GM10248 (cell line): ENCODE measurements at regions not wholly inside any gene's neighbourhood (a gene's known extent, or its start where the extent isn't known, plus 50 kb on each side); places are given as distances from the start of the nearest gene placed in this dataset.

Source experiments
- CTCF ChIA-PET: fragments of 300-600 bp; sonication (Branson Sonifier 250); formaldehyde crosslinking; extraction: SDS; loops from one replicate; lab custom pipeline; 2021; ENCODE audit warnings: antibody characterized with exemption; lab: Yijun Ruan, JAX
- POLR2A ChIA-PET: fragments of 350-650 bp; sonication (Branson Sonifier 250); formaldehyde crosslinking; extraction: SDS; loops from one replicate; lab custom pipeline; 2020; ENCODE audit warnings: antibody characterized with exemption; lab: Yijun Ruan, JAX
- DNase-seq: peaks from one replicate; pipeline ENCODE4 v3.0.0; 2012; ENCODE audit errors: extremely low spot score
- CTCF ChIP-seq: IDR thresholded peaks from 2 replicates; pipeline ENCODE4 v1.5.1; 2012; ENCODE audit warnings: mild to moderate bottlenecking, low read depth; ENCODE audit errors: extremely low read depth, missing control alignments, control extremely low read depth

- no peak for TF ChIP-seq CTCF
- CTCF ChIA-PET: interaction anchor here (1.0 kb wide), 1 partner anchor 9 kb away, joined by 3 read pairs; no protein-coding TSS in a partner anchor
- POLR2A ChIA-PET: no interaction called here
- DNase-seq: no peak
Observed at GRCh38 chr21:35338281-35338680, 289.2 kb upstream of the RUNX1 start.

- no peak for TF ChIP-seq CTCF
- POLR2A ChIA-PET: no interaction called here
- no peak for DNase-seq
- CTCF ChIA-PET: interaction anchor here (1.0 kb wide), 1 partner anchor 8 kb away, joined by 3 read pairs; no protein-coding TSS in a partner anchor
Observed at GRCh38 chr21:35337573-35337972, 288.5 kb upstream of the RUNX1 start.

- ChIA-PET POLR2A (no interaction called here), CTCF (interaction anchor here (1.2 kb wide), 1 partner anchor 447 kb away, joined by 3 read pairs; no protein-coding TSS in a partner anchor)
- DNase-seq: no peak
- no peak for TF ChIP-seq CTCF
Observed at GRCh38 chr21:35336534-35336933, 287.4 kb upstream of the RUNX1 start.

- TF ChIP-seq CTCF: no peak
- DNase-seq: no peak
- CTCF ChIA-PET: interaction anchor here (1.2 kb wide), 1 partner anchor 446 kb away, joined by 3 read pairs; no protein-coding TSS in a partner anchor
- POLR2A ChIA-PET: no interaction called here
Observed at GRCh38 chr21:35335951-35336446, 286.9 kb upstream of the RUNX1 start.

- POLR2A ChIA-PET: no interaction called here
- TF ChIP-seq CTCF: no peak
- DNase-seq: no peak
- CTCF ChIA-PET: no interaction called here
Observed at GRCh38 chr21:35333831-35334618, 284.9 kb upstream of the RUNX1 start.

GRCh38 chr21:35332841-35333426, 283.8 kb upstream of the RUNX1 start:
- CTCF ChIA-PET: no interaction called here
- no peak for TF ChIP-seq CTCF
- POLR2A ChIA-PET: no interaction called here
- no peak for DNase-seq
